ENCODE measurements at regions not wholly inside any gene's neighbourhood (a gene's known extent, or its start where the extent isn't known, plus 50 kb on each side); places are given as distances from the start of the nearest gene placed in this dataset.

DNA sequence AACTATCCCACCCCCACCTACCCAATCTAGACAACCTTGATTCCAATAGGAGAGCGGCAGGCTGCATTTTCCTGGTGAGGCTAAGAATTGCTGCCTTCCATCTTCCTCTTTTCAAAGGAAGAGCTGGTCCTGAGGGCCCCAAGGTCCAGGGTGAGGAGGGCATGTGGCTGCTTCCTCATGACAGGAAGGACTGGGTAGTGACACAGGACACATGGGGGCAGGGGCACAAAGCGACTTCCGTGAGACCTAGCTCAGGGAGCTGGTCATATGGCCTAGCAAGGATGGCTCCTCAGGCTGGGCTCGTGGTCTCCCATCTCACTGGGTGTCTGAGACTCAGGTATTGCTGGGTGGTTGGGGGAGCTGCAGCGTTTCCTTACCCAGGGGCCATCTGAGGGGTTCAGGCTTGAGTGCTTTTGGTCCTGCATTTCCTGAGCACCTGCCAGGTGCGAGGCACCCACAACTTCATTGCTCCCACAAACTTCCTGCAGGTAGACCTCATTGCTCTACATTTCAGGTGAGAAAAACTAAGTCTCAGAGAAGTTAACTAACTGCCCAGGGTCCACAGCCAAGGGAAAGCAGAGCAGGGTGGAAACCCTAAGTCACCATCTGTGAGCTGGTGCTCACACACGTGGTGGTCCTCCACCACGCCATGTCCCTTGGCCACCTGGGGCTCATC lies 160.0 kb upstream of the TLE3 start:
- H3K9me3 Mint-ChIP-seq = no peaks in the 10 kb centered on the region
- DNase-seq = no peak
- ChIA-PET POLR2A (interaction anchor here (0.9 to 1.6 kb wide), 5 partner anchors 13 to 54 kb away, joined by 3 to 6 read pairs (median 4); no protein-coding TSS in a partner anchor), CTCF (interaction anchor here (0.7 to 2.0 kb wide), 6 partner anchors 44 to 209 kb away, joined by 3 to 5 read pairs (median 4); no protein-coding TSS in a partner anchor)
- H3K27me3 Mint-ChIP-seq = peaks cover 1% of the 10 kb centered on the region
- intact Hi-C loops (cut with micrococcal nuclease) = loop anchor here (1.0 to 10.0 kb wide), 7 partner anchors 43 to 793 kb away; partner anchors contain the start of gene TLE3
- H3K4me3 Mint-ChIP-seq = no peak overlapping the region
- H3K36me3 Mint-ChIP-seq = no peaks in the 10 kb centered on the region
- H3K4me1 Mint-ChIP-seq (ENCODE audit: low read depth) = peaks cover 40% of the 10 kb centered on the region
- H3K27ac Mint-ChIP-seq = no peak overlapping the region

DNA sequence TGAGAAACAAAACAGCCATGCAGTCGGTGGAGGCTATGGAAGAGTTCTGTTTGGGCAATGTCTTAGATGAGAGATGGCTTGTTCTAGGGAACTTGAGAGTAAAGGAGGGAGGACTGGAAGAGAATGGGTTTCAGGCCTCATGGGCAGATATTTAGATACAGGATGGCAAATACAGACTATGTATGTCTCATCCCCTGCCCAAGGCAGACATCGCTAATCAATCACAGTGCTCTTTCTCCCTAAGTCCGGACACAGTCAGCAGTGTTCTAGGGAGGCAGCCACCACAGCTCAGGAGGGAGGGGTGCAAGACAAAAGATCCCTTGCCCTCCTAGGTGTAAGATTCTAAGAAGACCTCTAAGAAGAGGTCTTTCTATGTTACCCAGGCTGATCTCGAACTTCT lies 159.3 kb upstream of the TLE3 start:
- intact Hi-C loops (cut with micrococcal nuclease) = loop anchor here (5.0 to 10.0 kb wide), 4 partner anchors 235 to 792 kb away; no protein-coding TSS in a partner anchor
- peaks cover 40% of the 10 kb centered on the region for H3K4me1 Mint-ChIP-seq (ENCODE audit: low read depth)

DNA sequence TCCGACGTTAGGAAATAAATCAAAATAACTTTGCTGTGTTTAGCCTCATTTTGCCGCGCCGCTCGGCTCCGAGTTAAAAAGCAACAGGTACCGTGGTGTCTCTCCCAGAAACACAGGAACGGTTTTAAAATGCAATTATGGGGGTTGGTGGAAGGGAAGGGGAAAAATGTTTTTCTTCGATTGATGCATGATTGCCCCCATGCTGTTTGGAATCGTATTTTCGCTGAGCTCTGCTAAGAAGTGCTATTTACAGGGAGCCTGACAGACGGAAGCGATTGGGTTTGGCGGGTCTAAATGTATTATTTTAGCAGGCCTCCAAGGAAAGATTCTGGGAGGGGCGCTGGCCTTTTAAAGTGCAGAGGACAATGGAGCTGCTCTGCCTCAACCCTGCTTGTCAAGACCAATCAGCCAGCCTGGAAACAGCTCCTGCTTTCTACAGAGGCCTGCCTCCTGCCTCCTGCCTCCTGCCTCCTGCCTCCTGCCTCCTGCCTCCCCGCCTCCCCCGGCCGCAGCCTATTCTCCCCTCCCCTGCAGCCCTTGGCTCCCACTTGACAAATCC lies 156.7 kb upstream of the TLE3 start:
- Mint-ChIP-seq H3K27ac (no peak overlapping the region), H3K4me3 (no peak overlapping the region), H3K27me3 (peaks cover 1% of the 10 kb centered on the region), H3K4me1 (ENCODE audit: low read depth) (peaks cover 22% of the 10 kb centered on the region), H3K36me3 (no peaks in the 10 kb centered on the region), H3K9me3 (no peaks in the 10 kb centered on the region)
- intact Hi-C loops (cut with micrococcal nuclease) = loop anchor here (10.0 kb wide), 3 partner anchors 500 to 790 kb away; no protein-coding TSS in a partner anchor
- POLR2A ChIA-PET = no interaction called here
- DNase-seq = no peak
- CTCF ChIA-PET = interaction anchor here (0.8 kb wide), 1 partner anchor 46 kb away, joined by 3 read pairs; no protein-coding TSS in a partner anchor

More for the DNA sequence above, 159.3 kb upstream of the TLE3 start:
- no peak overlapping the region for H3K4me3 Mint-ChIP-seq
- no peak overlapping the region for H3K27ac Mint-ChIP-seq
- H3K27me3 Mint-ChIP-seq = peaks cover 1% of the 10 kb centered on the region
- DNase-seq = no peak
- H3K36me3 Mint-ChIP-seq = no peaks in the 10 kb centered on the region
- ChIA-PET POLR2A (no interaction called here), CTCF (no interaction called here)
- H3K9me3 Mint-ChIP-seq = no peaks in the 10 kb centered on the region

DNA sequence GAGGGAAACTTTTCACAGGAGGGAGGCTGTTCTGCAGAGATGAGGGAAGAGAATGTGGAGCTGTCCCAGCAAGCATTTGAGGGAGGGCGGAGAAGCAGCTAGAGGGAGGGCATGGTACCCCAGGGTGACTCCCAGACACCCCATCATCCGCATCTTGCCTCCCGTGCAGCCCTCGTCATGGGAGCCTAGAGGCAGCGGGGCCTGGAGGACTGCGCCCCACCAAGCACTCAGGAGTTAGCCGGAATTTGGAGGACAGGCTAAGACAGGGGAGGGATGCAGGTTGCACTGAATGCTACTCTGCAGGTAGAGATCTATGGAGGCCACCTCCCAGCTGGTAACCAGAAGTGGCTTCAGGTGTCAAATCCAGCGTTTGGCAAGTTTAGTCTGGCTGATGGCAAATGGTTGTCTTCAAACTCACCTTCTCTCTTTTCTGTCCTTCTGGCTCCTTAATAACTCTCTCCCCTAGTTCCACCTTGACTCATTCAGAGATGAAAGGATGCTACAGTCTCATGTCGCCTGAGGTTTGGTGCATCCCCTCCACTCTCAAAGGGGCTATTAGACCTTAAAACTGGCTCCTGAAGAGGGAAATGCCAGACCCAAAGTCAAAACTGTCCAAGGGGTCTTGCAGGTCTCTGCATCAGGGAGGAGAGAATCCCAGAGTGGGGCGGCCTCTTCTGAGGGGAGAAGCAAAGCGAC lies 155.9 kb upstream of the TLE3 start:
- intact Hi-C loops (cut with micrococcal nuclease) = loop anchor here (10.0 kb wide), 3 partner anchors 499 to 789 kb away; no protein-coding TSS in a partner anchor
- no peak for DNase-seq
- peaks cover 14% of the 10 kb centered on the region for H3K4me1 Mint-ChIP-seq (ENCODE audit: low read depth)
- H3K27ac Mint-ChIP-seq = no peak overlapping the region
- H3K27me3 Mint-ChIP-seq = peaks cover 1% of the 10 kb centered on the region
- no peaks in the 10 kb centered on the region for H3K36me3 Mint-ChIP-seq
- no peaks in the 10 kb centered on the region for H3K9me3 Mint-ChIP-seq
- POLR2A ChIA-PET = no interaction called here
- no peak overlapping the region for H3K4me3 Mint-ChIP-seq
- CTCF ChIA-PET = interaction anchor here (0.8 kb wide), 1 partner anchor 45 kb away, joined by 3 read pairs; no protein-coding TSS in a partner anchor

DNA sequence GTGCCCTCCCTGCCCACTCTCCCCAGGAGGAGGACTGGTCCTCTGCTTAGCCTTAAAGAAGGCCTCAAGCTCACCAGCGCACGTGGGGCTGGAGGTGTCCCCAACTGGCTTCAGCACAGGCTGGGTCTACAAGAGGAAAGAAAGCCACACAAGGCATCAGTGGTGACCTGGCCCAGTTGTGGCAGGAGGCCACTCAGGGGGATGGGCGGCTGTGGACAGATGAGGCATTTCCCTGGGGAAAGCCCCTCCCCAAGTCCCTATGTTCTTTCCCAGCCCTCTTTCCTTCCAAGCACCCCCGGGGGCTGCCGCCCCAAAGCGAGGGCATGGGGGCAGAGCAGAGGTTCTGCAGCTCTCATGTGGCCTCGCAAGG lies 155.2 kb upstream of the TLE3 start:
- intact Hi-C loops (cut with micrococcal nuclease) = loop anchor here (10.0 kb wide), 3 partner anchors 498 to 788 kb away; no protein-coding TSS in a partner anchor
- POLR2A ChIA-PET = no interaction called here
- Mint-ChIP-seq H3K4me1 (ENCODE audit: low read depth) (peaks cover 10% of the 10 kb centered on the region), H3K27ac (no peak overlapping the region), H3K4me3 (no peak overlapping the region), H3K27me3 (peaks cover 1% of the 10 kb centered on the region), H3K36me3 (no peaks in the 10 kb centered on the region), H3K9me3 (no peaks in the 10 kb centered on the region)
- no peak for DNase-seq
- CTCF ChIA-PET = no interaction called here

DNA sequence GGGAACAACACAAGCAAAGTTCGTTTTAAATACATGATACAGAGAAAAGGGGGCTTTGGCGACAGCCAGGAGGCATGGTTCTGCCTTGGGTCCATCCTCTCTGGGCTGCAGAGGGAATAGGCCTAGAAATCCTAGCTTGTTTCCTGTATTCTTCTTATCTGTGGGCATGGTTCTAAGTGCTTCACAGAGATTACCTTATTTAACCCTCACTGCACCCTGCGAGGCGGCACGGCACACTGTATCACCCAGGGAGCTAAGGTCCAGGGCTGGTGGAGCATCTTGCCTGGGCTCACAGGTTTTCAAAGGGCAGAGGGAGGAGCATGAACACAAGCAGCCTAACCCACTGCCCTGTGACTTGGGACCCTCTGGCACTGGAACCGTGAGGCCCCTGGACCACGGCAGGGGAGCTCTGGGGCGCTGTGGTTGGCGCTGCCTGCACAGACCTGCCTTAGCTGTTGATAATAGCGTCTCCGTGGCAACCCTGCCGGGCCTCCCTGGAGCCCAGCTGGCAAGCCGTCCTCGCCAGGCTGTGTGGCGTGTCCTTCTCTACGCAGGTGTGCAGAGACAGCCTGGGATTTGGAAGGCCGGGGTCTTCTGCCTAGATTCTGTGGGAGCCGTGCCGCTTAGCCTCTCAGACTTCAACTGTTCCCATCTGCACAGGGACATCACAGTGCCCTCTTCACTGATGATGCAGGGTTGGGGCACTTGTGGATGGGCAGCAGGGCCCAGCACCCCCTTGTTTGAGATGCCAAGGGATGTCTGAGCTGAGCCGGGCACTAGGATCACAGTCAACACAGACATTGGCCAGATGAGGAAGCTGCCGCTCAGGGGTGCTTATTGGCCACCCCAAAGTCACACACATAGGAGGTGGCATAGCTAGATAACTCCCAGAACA lies 154.6 kb upstream of the TLE3 start:
- Mint-ChIP-seq H3K36me3 (no peaks in the 10 kb centered on the region), H3K27me3 (peaks cover 1% of the 10 kb centered on the region), H3K27ac (no peak overlapping the region), H3K9me3 (no peaks in the 10 kb centered on the region), H3K4me1 (ENCODE audit: low read depth) (peaks cover 4% of the 10 kb centered on the region), H3K4me3 (no peak overlapping the region)
- intact Hi-C loops (cut with micrococcal nuclease) = loop anchor here (10.0 kb wide), 3 partner anchors 498 to 788 kb away; no protein-coding TSS in a partner anchor
- CTCF ChIA-PET = no interaction called here
- DNase-seq = no peak
- POLR2A ChIA-PET = no interaction called here

DNA sequence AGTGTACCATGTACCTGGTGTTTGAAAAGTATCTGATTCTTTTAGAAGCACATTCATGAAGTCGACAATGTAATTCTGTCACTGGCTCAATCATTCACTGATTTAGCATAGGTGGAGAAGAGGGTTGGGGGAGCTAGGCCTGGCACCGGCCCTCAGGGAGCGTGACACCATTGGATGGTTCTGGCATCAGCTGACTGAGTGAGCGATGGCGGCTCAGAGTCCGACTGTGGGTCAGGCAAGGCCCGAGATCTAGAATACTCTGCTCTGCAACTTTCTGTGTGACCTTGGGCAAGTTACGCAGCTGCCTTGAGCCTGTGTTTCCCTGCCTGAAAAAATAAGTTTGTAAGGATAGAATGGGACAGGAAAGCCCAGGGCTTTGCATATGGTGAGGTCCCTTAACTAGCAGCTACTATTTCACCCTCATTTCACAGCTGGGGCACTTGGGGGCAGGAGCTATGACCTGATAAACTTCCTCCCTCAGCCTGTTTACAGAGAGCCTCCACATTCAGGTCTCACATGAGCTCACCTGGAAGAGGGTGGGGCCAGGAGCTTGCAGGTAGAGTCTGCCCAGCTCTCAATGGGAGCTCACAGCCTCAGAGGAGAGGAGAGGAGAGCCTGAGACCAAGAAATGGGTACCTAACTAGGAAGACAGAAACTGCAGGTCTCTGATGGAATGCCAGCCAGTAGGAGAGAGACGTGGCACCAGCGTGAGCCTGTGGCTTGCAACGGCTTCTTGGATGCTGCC lies 153.7 kb upstream of the TLE3 start:
- ChIA-PET POLR2A (no interaction called here), CTCF (no interaction called here)
- H3K4me3 Mint-ChIP-seq = no peak overlapping the region

DNA sequence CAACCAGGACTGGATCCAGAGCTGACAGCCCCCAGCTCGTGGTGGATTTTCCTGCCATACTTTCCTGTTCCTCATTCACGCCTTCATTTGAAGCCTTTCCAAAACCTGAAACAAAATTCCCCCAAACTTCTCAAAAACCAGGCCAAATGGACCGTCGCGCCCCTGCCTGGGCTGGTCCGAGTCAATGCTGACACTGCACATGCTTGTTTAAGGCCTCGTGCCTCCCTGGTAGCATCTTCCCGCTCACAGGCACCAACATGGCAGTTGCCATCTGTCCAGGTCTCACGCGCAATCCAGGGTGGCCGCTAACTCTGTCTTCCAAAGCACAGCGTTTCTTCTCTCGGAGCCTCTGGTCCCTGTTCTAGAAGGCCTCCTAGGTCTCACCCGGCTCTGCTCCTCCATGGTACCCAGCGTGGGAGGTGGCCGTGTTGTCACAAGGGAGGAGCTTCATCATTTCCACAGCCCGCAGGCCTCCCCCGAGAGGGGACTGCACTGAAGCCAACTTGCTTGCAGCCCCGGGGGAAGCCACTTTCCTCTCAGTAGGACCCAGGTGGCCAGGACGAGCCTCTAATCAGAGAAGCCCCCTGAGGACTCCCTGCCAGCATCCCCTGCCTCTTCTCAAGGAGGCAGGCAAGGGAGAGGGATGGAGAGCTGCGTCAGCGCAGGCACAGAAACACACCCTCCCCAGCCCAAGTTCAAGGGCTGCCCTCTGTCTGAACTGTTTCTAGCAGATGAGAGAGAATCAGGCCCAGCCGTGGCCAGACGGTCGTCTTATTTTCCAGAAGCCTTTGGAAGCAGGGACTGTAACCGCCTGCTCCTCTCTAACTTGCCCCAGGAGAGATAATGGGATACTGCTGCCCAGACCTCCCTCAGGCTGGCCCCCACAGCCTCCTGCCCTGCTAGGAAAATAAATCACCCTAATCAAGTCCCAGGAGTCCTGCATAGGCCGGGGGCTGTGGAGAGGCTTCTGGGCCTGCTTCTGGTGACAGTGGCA lies 152.8 kb upstream of the TLE3 start:
- DNase-seq = no peak
- POLR2A ChIA-PET = no interaction called here
- no peak overlapping the region for H3K4me3 Mint-ChIP-seq
- no peaks in the 10 kb centered on the region for H3K27me3 Mint-ChIP-seq
- no peaks in the 10 kb centered on the region for H3K36me3 Mint-ChIP-seq
- CTCF ChIA-PET = no interaction called here
- peaks cover 13% of the 10 kb centered on the region for H3K4me1 Mint-ChIP-seq (ENCODE audit: low read depth)
- no peak overlapping the region for H3K27ac Mint-ChIP-seq
- intact Hi-C loops (cut with micrococcal nuclease) = loop anchor here (10.0 kb wide), 3 partner anchors 496 to 786 kb away; no protein-coding TSS in a partner anchor
- no peaks in the 10 kb centered on the region for H3K9me3 Mint-ChIP-seq

More for the DNA sequence above, 153.7 kb upstream of the TLE3 start:
- Mint-ChIP-seq H3K27ac (no peak overlapping the region), H3K4me1 (ENCODE audit: low read depth) (peaks cover 6% of the 10 kb centered on the region), H3K27me3 (peaks cover under 1% of the 10 kb centered on the region), H3K36me3 (no peaks in the 10 kb centered on the region), H3K9me3 (no peaks in the 10 kb centered on the region)
- intact Hi-C loops (cut with micrococcal nuclease) = loop anchor here (10.0 kb wide), 3 partner anchors 497 to 787 kb away; no protein-coding TSS in a partner anchor
- no peak for DNase-seq

DNA sequence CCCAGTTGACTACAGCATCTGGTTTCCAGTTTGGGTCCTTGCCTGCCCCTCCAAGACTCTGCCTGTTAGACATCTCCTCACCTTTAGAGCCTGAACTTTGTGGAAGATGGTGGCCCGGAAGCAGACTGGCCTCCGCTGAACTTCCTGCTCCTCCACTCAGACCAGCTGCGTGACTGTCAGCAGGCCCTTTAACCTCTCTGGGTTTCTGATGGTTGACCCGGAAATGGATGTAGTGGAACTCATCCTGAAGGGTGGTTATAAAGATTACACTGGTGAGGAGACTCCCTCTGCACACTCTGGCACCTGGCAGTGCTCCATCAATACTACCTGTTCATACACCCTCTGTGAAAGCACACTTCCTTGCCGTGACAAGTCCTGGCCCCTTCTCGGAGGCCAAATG lies 151.9 kb upstream of the TLE3 start:
- no peaks in the 10 kb centered on the region for H3K9me3 Mint-ChIP-seq
- H3K36me3 Mint-ChIP-seq = no peaks in the 10 kb centered on the region
- H3K4me1 Mint-ChIP-seq (ENCODE audit: low read depth) = peaks cover 14% of the 10 kb centered on the region
- no peak overlapping the region for H3K4me3 Mint-ChIP-seq
- CTCF ChIA-PET = no interaction called here
- intact Hi-C loops (cut with micrococcal nuclease) = loop anchor here (10.0 kb wide), 3 partner anchors 495 to 785 kb away; no protein-coding TSS in a partner anchor
- no peak for DNase-seq
- POLR2A ChIA-PET = no interaction called here
- no peaks in the 10 kb centered on the region for H3K27me3 Mint-ChIP-seq
- H3K27ac Mint-ChIP-seq = no peak overlapping the region
